Islet precursor cell (in vitro differentiated cells): ENCODE measurements at regions not wholly inside any gene's neighbourhood (a gene's known extent, or its start where the extent isn't known, plus 50 kb on each side); places are given as distances from the start of the nearest gene placed in this dataset.
A peak's percentile ranks its signal among the peaks of the same experiment; 100 is the strongest.

Experiments used
- DNase-seq: peaks from one replicate; pipeline ENCODE4 v3.0.0-alpha.2; 2018

DNA sequence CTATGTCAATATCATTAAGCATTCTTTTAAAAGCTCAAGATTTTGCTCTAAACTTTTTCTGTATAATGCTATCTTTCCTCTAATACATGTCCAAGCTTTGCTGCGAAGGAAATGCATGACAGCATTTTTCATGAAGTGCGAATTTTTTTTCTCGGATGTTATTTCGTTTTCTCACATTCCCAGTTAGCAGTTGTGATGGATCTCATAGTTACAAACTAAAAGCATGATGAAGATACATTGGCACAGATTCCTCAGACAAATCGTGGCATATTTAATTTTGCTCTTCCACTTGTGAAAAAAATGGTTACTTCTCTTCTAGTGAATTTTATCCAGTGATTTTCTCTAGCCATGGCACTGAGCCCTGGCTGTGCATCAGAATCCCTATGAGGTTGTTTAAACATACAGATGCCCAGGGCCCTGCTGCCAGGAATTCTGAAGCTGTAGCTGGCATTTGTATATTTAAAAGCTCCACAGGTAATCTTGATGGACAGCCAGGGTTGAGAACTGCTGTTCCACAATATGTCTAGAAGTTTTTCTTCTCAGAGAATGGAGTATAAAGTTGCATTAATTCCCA lies 299.8 kb upstream of the NEBL start:
- DNase-seq, result no peak

DNA sequence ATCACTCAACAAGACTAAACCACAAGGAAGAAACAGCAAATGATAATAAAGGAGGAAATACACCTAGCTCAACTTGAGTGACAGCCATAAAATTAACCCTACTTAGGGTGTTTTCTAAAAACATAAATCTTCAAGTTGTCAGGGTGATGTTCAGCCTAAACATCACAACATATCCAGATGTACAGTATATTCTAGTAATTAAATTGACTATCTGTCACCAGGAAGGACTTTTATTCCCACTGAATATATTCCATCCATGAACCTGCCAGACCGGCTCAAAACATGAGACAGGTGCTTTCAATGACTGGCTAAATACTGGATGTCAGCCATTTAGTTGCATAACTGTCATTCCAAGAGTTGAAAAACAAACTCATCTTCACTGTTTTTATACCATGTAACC lies 298.1 kb upstream of the NEBL start:
- no peak for DNase-seq

DNA sequence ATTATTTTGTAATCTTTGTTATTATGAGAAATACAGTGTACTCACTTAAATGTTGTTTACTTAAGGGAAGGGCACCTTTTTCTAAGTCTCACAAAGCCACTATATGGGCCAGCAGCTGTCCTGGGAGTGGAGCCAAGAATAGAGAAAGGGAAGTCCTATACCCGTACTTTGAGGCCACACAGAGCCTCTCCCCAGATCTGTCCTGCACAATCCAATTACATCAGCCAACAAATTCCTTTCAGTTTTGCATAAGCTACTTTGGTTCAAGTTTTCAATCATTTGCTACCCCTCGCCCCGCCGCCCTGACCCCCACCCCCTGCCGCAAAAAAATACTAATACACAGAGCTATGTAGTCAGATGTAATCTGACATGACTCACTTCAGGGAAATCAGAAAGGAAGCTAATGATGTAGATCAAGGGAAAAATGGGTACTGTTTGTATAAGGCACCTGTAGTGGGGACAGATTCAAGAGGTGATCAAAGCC lies 297.4 kb upstream of the NEBL start:
- no peak for DNase-seq

DNA sequence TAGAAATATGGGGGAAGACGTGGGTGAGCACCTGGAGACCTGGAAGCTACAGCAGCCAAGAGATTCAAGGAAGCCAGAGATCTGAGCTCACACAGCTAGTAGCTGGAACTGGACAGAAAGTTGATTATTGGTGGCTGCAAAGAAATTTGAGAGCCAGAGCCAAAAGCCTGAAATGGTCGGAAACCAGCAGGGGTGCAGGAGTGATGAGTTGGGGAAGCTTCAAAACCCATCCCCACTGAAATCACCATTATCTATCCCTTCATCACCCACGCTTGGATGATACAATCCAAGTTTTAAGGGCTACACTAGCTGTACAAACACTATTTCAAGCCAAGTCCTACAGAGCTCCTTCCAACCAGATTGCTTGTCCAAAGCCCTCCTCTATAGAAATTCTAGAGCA lies 296.1 kb upstream of the NEBL start:
- DNase-seq, result no peak

DNA sequence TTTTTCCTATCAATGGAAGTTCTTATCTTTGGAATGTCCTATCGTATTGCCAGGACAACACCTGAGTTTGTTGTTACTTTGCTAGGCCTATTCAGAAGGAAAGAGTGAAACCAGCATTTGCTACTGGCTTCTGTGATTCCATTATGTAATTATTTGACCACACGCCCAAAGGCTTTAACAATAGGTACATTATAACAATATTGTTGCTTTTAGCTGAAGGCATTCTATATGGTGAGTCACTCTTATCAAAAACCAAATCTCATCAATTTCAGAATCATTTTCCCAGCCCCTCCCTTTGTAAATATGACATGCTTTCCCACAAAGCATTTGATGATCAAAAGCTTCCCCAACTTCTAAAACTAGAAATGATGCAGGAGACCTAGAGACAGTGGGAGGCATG lies 294.4 kb upstream of the NEBL start:
- no peak for DNase-seq

DNA sequence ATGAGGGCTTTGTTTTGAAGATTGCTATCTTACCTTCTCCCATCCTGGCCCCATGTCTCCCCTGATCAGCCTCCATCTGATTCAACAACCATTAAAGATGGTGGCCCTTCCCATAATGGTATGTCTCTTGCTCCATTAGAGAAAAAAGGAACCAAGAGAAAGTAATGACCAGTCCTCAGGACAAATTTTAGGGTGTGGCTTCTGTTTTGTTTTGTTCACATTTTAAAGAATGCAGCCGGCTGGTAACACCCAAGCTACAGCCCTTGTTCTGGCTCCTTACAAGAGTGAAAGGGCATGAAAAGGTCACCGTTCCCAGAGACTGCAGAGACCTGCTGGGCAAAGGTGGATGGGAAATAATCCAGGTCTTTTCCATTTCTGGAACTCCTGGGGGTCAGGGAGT lies 287.9 kb upstream of the NEBL start:
- DNase-seq, result no peak

DNA sequence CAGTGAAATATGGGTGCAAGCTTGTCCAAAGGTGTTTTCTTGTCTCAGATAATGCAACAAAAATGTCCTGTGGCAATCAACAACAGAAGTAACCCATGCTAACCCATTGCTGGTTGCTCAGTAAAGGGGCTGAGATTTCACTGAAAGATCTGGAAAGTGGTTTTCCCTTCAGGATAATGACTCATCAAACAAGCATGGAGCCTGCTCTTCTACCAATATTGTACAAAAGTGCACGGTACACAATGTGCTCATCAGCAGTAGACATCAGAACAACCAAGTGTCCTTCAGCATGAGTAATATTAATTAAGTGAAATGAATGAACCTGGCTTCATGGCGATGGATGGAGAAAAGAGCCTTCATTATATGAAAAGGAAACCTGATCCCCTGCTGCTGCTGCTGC lies 287.1 kb upstream of the NEBL start:
- no peak for DNase-seq

DNA sequence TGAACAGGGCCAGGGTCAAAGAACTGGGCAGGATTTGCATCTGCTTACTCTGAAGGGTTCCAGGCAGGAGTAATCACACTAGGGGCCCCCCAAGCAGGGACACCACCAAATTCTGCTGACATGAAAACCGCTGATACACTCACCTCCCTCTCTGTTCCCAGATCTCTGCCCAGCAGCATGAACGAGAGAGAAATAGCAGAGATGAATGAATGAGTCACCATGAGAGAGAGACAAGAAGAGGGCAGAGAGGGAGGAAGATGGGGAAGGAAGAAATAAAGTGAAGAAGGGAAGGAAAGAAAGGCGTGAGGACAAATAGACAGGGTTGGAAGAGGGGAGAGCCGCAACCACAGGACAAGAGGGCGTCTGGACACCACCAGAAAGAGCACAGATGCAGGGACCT lies 285.9 kb upstream of the NEBL start:
- DNase-seq, result no peak

DNA sequence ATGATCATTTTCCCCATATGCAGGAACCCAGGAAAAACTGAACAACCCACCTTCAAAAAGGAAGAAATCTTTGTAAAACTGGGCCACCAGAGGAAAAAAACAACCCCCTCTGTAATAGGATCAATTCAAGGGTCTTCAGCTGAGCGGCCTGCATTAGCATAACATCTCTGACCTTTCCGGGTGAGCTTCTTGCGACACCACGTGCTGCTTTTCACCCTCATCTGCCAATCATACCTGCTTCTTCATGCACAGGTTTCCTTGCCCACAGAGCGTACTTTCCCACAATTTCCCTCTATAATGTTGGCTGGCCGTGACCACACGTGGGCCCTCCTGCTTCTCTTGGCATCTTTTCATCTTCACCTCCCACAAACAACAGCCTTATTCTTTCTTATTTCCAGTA lies 284.3 kb upstream of the NEBL start:
- no peak for DNase-seq

DNA sequence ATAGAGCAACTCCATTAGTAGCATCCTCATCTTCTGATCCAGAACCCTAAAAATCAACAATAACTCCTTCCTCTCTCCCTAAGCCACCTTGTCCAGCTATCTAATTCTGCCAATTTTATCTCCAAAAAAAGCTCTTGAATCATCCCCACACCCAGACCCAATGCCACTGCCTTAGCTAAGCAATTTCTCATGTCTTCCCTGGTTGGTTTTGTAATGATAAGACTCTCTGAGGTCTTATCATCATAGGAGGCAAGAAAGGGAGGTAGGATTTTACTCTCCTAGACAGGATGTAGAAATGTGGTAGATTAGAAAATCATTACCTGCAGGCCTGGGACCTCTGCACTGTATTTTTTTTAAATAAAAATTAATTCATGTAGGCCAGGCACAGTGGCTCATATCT lies 283.5 kb upstream of the NEBL start:
- no peak for DNase-seq

DNA sequence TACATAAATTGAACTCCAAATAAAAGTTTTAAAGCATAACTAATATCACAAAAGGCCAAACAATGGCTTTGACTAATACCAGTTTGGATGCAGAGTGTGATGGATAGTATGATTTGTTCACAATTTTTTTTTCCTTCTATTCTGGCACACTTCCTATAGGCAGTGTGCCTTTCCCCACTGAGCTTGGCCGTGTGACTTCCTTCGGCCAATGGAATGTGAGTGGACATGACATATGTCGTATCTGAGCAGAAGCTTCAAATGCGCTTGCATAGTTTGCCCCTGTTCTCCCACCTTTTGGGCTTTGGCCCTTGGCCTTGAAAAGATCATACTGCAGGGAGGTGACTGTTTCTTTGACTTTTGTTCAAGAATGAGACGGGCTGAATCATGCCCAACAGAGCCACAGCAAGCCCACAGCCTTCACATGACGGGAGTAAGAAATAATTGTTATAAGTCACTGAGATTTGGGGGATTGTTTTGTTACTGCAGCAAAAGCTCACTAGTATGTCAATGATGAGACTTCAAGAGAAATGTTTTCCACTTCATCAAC lies 279.9 kb upstream of the NEBL start:
- DNase-seq, result no peak

DNA sequence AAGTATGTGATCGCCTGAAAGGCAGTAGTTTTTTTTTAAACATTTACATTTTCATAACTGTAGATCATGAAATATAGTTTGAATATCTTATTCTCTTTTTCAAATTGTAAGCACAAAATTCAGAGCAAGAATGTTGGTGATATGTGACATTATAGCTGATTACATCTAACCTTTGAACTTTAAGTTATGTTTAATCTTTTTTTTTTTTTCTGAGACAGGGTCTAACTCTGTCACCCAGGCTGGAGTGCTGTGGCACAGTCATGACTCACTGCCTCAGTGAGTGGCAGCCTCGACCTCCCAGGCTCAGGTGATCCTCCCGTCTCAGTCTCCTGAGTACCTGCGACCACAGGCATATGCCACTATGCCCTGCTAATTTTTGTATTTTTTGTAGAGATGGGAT lies 278.7 kb upstream of the NEBL start:
- DNase-seq, result no peak

DNA sequence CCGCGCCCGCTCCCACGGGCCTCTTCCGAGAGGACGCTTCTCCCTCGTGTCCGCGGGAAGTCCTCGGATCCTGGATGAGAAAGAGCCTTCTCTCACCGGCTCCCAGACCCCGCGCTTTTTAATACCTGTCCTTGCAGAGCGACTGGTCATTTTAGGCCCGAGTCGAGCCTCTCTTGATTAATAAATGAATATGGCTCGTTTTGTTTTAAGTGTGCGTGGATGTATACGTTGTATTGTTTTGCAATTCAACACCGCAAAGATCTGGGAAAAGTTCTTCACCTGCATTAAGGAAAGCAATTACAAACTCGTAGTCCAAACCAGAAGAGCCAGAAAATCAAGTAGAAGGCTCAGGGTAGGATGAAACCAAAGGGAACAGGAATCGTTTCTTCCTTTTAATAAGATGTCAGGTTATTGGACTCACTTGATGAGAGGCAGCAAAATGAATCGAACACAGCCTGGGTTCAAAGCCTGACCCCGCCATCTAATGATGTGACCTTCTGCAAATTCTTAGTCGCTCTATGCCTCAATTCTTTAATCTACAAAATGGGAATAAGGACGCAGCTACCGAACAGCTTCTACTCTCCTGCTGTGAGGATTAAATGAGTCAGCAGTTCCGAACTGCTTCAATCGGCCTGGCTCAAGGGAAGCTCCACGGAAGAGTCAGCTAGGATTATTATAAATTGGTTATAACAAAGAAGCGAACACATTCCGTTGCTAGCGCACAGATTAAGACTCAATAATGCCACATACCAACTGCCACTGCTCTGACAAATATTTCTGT lies 277.8 kb upstream of the NEBL start:
- DNase-seq, result no peak

DNA sequence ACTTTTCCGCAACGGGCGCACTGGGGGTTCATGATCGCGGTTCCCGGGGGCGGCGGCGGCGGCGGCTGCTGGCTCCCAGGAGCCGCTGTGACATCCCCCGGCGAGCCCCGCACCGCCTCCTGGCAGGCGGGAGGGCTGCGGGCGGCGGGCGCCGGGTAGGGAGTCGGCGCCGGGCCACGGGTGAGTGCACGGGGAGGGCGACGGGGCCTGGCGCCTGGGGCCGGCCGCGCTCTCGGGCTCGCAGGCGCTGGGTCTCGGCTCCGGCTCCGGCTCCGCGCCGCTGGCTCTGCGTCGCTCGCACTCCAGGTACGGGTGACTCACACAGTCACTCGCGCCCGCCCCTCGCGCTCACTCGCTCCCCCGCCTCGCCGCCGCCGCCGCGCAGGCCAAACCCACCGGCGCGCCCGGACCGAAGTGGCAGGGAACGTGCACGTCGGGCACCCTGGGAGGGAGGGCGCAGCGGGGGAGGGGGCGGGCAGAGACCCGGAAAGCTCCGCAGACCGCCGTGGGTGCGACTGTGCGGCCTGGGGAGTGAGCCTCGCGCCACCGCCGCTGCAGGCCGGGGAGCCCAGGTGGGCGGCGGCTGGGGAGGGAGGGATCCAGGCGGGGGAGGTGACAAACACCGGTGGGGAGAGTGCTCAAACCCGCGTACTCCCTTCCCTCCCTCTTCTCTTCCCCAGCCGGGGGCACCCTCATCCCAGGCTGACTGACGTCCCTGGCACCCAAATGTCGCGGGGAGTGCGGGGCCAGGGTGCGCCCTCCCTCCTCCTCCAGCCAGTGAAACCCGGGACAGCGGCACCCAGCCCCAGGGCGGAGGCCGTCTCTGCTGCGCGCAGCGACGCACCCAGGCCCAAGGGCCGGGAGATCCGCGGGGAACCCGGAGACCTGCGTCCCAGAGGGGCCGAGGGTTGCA lies 276.9 kb upstream of the NEBL start:
- DNase-seq, result peak; percentile 91

DNA sequence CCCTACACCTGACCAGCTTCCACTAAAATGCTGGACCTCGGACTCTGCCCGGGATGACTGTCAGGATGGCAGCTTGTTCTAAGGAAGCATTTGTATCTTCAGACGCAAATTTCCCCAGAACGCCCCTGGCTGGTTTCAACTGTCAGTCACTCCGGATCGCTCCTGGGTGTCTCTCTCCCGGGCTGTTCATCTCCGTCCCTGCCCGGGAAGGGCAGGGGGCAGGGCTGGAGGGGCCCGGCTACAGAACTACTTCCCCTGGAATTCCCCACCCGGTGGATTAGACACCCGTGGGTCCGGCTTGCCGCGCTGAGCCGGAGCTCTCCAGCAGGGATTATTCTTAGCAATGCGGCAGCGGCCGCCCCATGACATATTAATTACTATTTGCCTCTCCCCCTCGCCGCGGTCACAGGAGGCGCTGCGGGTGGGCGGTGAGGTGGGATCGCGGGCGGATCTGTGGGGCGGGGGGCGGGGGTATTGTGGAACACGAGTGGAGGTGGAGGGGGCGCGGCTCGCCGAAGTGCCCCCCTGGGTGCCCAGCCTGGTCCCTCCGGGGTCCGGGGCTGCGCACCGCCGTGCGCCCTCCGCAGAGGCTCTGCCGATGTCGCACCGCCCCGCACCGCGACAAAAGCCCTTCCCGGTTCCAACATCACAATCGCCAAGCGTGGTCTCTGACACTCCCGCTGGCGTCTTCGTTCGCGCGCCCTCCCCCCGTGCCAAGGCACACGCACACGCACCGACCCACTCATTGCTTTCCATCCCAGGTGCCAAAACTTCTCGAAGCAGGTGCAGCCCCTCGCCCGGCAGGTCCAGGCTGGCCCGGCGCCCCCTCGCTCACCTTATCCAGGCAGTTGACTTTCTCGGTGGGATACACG lies 276.1 kb upstream of the NEBL start:
- DNase-seq, result peak; percentile 74

DNA sequence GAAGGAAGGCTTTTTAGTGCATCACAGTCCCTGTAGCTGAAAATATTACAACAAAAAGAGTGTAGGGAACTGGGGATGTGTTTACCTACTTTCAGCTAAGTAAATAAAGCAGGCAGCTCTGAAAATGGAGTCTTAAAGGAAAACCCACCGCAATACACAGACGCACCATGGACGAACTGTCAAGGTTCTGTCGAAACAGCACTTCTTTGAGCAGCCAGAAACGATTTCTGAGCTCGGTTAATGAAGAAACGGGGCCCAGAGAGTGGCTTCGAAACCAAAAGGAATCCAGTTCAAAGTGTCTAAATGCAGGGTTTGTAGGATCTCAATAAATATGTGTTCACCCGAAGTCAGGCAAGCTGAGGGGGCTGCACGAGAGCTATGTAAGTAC lies 275.4 kb upstream of the NEBL start:
- DNase-seq, result no peak

DNA sequence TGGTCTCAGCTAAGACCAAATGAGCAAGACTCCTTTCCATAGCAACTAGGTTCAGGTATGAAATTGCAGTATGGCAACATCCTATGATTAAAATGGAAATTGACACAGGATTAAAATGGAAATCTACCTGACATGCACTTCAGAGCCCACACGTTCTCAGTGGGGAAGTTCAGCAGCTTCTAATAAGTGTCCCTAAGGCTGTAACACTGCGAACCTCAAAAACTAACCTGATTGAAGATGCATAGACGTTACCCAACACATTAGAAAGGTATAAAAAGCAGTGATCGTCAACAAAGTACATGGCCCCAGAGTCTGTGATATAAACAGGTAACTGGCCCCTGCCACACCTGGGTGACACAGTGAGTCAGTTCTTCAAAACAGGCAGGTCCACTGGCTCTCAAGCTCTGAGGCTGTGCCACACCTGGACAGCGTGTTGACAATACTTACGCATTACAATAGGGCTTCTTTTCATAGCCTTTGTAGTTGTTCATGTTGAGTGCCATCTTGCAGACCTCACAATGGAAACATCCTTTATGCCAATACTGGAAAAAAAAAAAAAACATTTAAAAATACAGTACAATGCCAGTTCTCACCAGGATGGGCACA lies 274.9 kb upstream of the NEBL start:
- no peak for DNase-seq

DNA sequence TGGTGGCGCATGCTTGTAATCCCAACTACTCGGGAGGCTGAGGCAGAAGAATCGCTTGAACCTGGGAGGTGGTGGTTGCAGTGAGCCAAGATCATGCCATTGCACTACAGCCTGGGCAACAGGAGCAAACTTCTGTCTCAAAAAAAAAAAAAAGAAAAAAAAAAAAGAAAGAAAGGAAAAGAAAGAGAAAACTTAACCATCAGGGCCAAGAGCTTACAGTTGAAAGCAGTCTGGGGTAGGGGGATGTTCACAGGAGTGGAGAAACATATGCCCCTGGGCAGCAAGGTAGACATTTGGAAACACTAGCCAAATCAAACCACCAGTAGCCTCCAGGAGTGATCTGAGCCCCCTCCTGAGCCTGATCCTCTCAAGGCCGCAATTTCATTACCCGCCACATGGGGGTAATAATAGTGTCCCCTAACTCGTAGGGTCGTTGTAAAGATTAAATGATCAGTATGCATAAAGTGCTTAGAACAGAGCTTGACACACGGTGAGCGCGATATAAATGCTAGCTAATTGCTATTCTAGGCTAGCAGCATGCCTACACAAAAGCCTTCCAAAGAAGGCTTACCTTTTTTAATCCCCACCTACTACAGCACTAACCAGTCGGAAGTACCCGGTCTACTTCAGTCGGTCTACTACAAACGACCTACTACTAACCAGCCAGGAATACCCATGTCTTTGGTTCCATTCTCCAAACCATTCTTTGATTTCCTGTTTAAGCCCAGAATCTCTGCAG lies 274.3 kb upstream of the NEBL start:
- DNase-seq, result no peak

DNA sequence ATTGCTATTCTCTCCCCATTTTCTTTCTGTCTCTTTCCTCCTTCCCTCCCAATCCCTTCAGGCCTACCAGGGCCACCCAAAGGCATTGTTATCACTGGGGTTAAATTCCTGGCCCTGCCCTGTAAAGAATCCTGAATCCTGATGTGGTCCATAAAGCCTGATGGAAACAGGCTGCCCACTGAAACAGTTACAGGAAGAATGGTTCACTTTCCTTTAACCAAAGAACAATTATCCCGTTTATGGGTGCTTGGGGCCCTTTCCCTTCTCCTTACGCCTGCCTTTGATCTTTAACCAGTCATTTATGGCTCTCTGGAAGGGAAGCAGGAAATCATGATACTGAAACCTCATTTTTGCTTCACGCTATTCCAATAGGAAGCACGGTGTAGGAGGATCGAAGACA lies 273.1 kb upstream of the NEBL start:
- DNase-seq, result peak; percentile 64

DNA sequence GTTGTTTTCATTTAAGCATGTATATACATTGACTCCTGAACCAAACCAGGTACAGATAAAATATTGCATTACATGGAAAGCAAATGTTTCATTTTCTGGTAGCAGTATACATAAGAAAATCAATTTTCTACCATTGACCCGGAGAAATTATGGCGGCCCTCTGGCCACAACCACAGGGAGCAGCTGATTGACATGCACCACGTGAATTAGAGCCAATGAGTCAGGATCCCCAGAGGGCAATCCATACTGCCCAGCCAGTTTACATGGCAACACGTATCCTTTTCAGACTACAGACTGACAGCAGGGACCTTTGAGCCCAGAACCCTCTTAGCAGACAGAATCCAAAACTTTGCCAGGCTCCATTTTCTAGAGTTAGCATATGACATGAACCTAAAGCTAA lies 272.2 kb upstream of the NEBL start:
- peak; percentile 81 for DNase-seq

DNA sequence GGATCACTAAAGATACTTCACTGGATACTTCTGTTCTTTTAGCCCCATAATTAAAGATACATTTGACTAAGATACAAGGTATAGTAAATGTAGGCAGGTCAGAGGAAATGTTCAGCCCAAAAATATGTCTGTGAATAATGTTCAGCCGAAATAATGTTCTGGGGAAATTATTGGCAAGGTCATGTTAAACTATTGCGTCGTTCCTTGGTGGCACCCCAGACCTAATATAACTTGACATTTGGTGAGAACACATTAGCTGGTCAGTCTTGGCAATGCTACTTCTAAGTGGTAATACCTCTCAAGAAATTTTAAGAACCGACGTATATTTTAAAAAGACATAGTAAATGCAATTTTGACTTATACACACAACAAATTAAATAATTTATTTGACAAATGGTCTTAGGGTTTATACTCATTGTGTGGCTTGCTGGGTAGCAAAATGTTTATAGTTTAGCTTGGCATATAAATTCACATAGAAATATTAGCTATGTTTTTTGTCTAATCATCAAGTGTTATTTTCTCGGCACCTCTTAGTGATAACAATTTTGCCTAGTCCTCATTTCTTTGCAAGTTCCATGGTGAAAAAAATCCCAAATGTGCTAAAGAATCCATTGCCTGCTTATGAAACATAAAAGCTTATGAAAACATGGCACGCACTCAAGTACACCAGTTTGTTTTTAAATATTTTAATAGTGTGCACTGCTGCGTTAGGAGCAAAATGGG lies 270.3 kb upstream of the NEBL start:
- no peak for DNase-seq
